ENCODE measurements at regions not wholly inside any gene's neighbourhood (a gene's known extent, or its start where the extent isn't known, plus 50 kb on each side); places are given as distances from the start of the nearest gene placed in this dataset.

- CTCF ChIA-PET, result no interaction called here
- WGBS (ENCODE audit: insufficient coverage), result 76% methylated on average over 4 of the region's 5 CpGs
- TF ChIP-seq CTCF (IDR thresholded peaks at IDR 0.05) (no peak), EZH2 (IDR thresholded peaks at IDR 0.05; ENCODE audit: borderline replicate concordance, insufficient read depth, low read depth, low read length, poor library complexity, severe bottlenecking) (no peak)
- H3K27me3 ChIP-seq (replicated peaks in 1 of 4; ENCODE audit: control extremely low read depth in 1 of 4, control insufficient read depth in 3 of 4, insufficient read depth in 4 of 4, low read length in 3 of 4), result peaks cover 0 to 10% (median 0%) of the 10 kb centered on the region in 4 experiments
- Mint-ChIP-seq H3K4me1 (no peaks in the 10 kb centered on the region), H3K27me3 (peaks cover 20% of the 10 kb centered on the region), H3K27ac (no peak overlapping the region), H3K9me3 (ENCODE audit: insufficient read depth) (no peaks in the 10 kb centered on the region), H3K4me3 (no peak overlapping the region)
- H3K79me2 ChIP-seq (ENCODE audit: control insufficient read depth, insufficient read depth, low read length), result no peaks in the 10 kb centered on the region
- H3K9ac ChIP-seq (ENCODE audit: low read length), result no peak overlapping the region
- H2AFZ ChIP-seq (ENCODE audit: insufficient read depth, low read depth, low read length, poor library complexity, severe bottlenecking), result no peak overlapping the region
- DNase-seq (no peak), ATAC-seq (ENCODE audit: low read depth) (no peak)
- H3K4me1 ChIP-seq (ENCODE audit: control insufficient read depth in 2 of 2, insufficient read depth in 2 of 2, low read length in 2 of 2), result no peaks in the 10 kb centered on the region
- H3K9me3 ChIP-seq (ENCODE audit: control extremely low read depth in 1 of 3, control insufficient read depth in 2 of 3, insufficient read depth in 1 of 3, low read length in 2 of 3), result no peaks in the 10 kb centered on the region
- no peaks in the 10 kb centered on the region for H4K20me1 ChIP-seq (ENCODE audit: control insufficient read depth, insufficient read depth, low read length, poor library complexity, severe bottlenecking)
- H3K27ac ChIP-seq (ENCODE audit: low read length in 2 of 2), result no peak overlapping the region
- H3K36me3 ChIP-seq (replicated peaks in 1 of 2; ENCODE audit: control extremely low read depth in 1 of 2, control insufficient read depth in 1 of 2, extremely low read depth in 1 of 2, insufficient read depth in 2 of 2, low read length in 1 of 2), result no peaks in the 10 kb centered on the region
- H3K4me3 ChIP-seq (ENCODE audit: control extremely low read depth in 1 of 5, extremely low read depth in 1 of 5, insufficient read depth in 1 of 5, low read depth in 2 of 5, low read length in 4 of 5), result no peak overlapping the region
- intact Hi-C loops (cut with micrococcal nuclease), result no loop called here
- H3K4me2 ChIP-seq (replicated peaks; ENCODE audit: low read depth, low read length, poor library complexity, severe bottlenecking), result no peak overlapping the region
- POLR2A ChIA-PET, result no interaction called here
Measured at GRCh38 chr11:11755871-11756270, 85.9 kb upstream of the USP47 start.

GRCh38 chr11:11752679-11753078, 89.1 kb upstream of the USP47 start:
- ATAC-seq (ENCODE audit: low read depth), result no peak
- peaks cover 0 to 1% (median 0%) of the 10 kb centered on the region in 3 donors for H3K9me3 ChIP-seq (ENCODE audit: control extremely low read depth in 1 of 3, control insufficient read depth in 2 of 3, insufficient read depth in 1 of 3, low read length in 2 of 3)
- no peak overlapping the region for H3K27ac ChIP-seq (ENCODE audit: low read length in 2 of 2)
- Mint-ChIP-seq H3K27me3 (peaks cover 11% of the 10 kb centered on the region), H3K4me3 (no peak overlapping the region), H3K9me3 (ENCODE audit: insufficient read depth) (no peaks in the 10 kb centered on the region), H3K27ac (no peak overlapping the region), H3K4me1 (no peaks in the 10 kb centered on the region)
- ChIA-PET POLR2A (no interaction called here), CTCF (no interaction called here)
- intact Hi-C loops (cut with micrococcal nuclease), result no loop called here
- DNase-seq, result no peak
- H3K4me2 ChIP-seq (replicated peaks; ENCODE audit: low read depth, low read length, poor library complexity, severe bottlenecking), result no peak overlapping the region
- peaks cover 0 to 4% (median 0%) of the 10 kb centered on the region in 4 experiments for H3K27me3 ChIP-seq (replicated peaks in 1 of 4; ENCODE audit: control extremely low read depth in 1 of 4, control insufficient read depth in 3 of 4, insufficient read depth in 4 of 4, low read length in 3 of 4)
- no peak overlapping the region for H3K4me3 ChIP-seq (ENCODE audit: control extremely low read depth in 1 of 5, extremely low read depth in 1 of 5, insufficient read depth in 1 of 5, low read depth in 2 of 5, low read length in 4 of 5)
- no peak overlapping the region for H2AFZ ChIP-seq (ENCODE audit: insufficient read depth, low read depth, low read length, poor library complexity, severe bottlenecking)
- no peaks in the 10 kb centered on the region for H3K36me3 ChIP-seq (replicated peaks in 1 of 2; ENCODE audit: control extremely low read depth in 1 of 2, control insufficient read depth in 1 of 2, extremely low read depth in 1 of 2, insufficient read depth in 2 of 2, low read length in 1 of 2)
- no peaks in the 10 kb centered on the region for H3K79me2 ChIP-seq (ENCODE audit: control insufficient read depth, insufficient read depth, low read length)
- H3K4me1 ChIP-seq (ENCODE audit: control insufficient read depth in 2 of 2, insufficient read depth in 2 of 2, low read length in 2 of 2), result no peaks in the 10 kb centered on the region
- H4K20me1 ChIP-seq (ENCODE audit: control insufficient read depth, insufficient read depth, low read length, poor library complexity, severe bottlenecking), result no peaks in the 10 kb centered on the region
- no peak for TF ChIP-seq EZH2 (IDR thresholded peaks at IDR 0.05; ENCODE audit: borderline replicate concordance, insufficient read depth, low read depth, low read length, poor library complexity, severe bottlenecking)
- no peak for TF ChIP-seq CTCF (IDR thresholded peaks at IDR 0.05)
- WGBS (ENCODE audit: insufficient coverage), result 92% methylated on average over 2 of the region's 3 CpGs
- no peak overlapping the region for H3K9ac ChIP-seq (ENCODE audit: low read length)

Measured in B cell (primary cell).